ENCODE measurements at regions not wholly inside any gene's neighbourhood (a gene's known extent, or its start where the extent isn't known, plus 50 kb on each side); places are given as distances from the start of the nearest gene placed in this dataset.

DNA sequence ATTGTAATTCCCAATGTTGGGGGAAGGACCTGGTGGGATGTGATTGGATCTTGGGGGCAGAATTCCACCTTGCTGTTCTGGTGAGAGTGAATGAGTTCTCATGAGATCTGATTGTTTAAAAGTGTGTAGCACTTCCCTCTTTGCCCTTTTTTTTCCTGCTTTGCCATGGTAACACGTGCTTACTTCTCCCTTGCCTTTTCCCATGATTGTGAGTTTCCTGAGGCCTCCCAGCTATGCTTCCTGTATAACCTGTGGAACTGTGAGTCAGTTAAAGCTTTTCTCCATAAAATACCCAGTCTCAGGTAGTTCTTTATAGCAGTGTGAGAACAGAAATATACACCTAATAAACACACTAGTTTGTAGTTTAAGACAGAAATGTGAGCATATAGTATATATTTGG lies 166.8 kb upstream of the MAGI2 start:
- TF ChIP-seq FOXP1 (CRISPR knock-in tag; IDR thresholded peaks at IDR 0.05; ENCODE audit: borderline replicate concordance) (no peak), ZNF121 (CRISPR knock-in tag; IDR thresholded peaks at IDR 0.05) (no peak), SMAD4 (CRISPR knock-in tag; IDR thresholded peaks at IDR 0.05) (no peak), CREB1 (CRISPR knock-in tag; IDR thresholded peaks at IDR 0.05) (no peak), MYBL2 (CRISPR knock-in tag; IDR thresholded peaks at IDR 0.05) (no peak), TEAD4 (CRISPR knock-in tag; IDR thresholded peaks at IDR 0.05) (no peak), ZNF396 (CRISPR knock-in tag; IDR thresholded peaks at IDR 0.05; ENCODE audit: borderline replicate concordance) (no peak), PRRX2 (CRISPR knock-in tag; IDR thresholded peaks at IDR 0.05) (no peak)
- TF ChIP-seq, protein P1, sequence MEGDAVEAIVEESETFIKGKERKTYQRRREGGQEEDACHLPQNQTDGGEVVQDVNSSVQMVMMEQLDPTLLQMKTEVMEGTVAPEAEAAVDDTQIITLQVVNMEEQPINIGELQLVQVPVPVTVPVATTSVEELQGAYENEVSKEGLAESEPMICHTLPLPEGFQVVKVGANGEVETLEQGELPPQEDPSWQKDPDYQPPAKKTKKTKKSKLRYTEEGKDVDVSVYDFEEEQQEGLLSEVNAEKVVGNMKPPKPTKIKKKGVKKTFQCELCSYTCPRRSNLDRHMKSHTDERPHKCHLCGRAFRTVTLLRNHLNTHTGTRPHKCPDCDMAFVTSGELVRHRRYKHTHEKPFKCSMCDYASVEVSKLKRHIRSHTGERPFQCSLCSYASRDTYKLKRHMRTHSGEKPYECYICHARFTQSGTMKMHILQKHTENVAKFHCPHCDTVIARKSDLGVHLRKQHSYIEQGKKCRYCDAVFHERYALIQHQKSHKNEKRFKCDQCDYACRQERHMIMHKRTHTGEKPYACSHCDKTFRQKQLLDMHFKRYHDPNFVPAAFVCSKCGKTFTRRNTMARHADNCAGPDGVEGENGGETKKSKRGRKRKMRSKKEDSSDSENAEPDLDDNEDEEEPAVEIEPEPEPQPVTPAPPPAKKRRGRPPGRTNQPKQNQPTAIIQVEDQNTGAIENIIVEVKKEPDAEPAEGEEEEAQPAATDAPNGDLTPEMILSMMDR (IDR thresholded peaks at IDR 0.05): no peak
- TF ChIP-seq, protein P2, sequence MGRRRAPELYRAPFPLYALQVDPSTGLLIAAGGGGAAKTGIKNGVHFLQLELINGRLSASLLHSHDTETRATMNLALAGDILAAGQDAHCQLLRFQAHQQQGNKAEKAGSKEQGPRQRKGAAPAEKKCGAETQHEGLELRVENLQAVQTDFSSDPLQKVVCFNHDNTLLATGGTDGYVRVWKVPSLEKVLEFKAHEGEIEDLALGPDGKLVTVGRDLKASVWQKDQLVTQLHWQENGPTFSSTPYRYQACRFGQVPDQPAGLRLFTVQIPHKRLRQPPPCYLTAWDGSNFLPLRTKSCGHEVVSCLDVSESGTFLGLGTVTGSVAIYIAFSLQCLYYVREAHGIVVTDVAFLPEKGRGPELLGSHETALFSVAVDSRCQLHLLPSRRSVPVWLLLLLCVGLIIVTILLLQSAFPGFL (CRISPR knock-in tag; IDR thresholded peaks at IDR 0.05; ENCODE audit: borderline replicate concordance): no peak
